Lower leg skin (tissue), 4 donors: ENCODE measurements at regions not wholly inside any gene's neighbourhood (a gene's known extent, or its start where the extent isn't known, plus 50 kb on each side); places are given as distances from the start of the nearest gene placed in this dataset.
"Not testable (repeated sequence)": the region's sequence is repeated elsewhere in the genome, so short reads cannot be mapped to it uniquely, and the experiment has no call there.

Source experiments
- DNase-seq, 2 donors: peaks; one replicate each; pipeline ENCODE4 v3.0.0-alpha.2; 2019; ENCODE audit warnings: low spot score in 2 of 2
- H3K4me3 ChIP-seq: fragments of 200-600 bp; sonication (generic); 2 replicates; pipeline ENCODE4 v1.5.1; 2017; ENCODE audit warnings: mild to moderate bottlenecking, low read depth; ENCODE audit not compliant: poor library complexity, severe bottlenecking
- CTCF ChIP-seq, 3 donors: fragments of 450-650 bp; IDR thresholded peaks; one replicate each; pipeline ENCODE4 v1.5.1; 2016; ENCODE audit warnings: antibody characterized with exemption in 3 of 3, mild to moderate bottlenecking in 3 of 3, moderate library complexity in 2 of 3
- POLR2A ChIP-seq, 2 donors: fragments of 450-650 bp; IDR thresholded peaks; one replicate each; pipeline ENCODE4 v1.6.1; 2016 to 2017; ENCODE audit warnings: antibody characterized with exemption in 2 of 2, mild to moderate bottlenecking in 1 of 2, moderate library complexity in 1 of 2
- WGBS, 2 donors: methylation state at CpG; one replicate each; pipeline ENCODE4 v1.1.5; 2018; 5-methylcytosine and 5-hydroxymethylcytosine counted together
- intact Hi-C: fragments of 100-400 bp; cut with DNase I; formaldehyde crosslinking; loops from one replicate; pipeline ENCODE4 v1.15.0; 2023; ENCODE audit warnings: low total_unique reads

- H3K4me3 ChIP-seq, result no peak overlapping the region
- intact Hi-C loops, result no loop called here
- DNase-seq, result no peak
- no peak for TF ChIP-seq POLR2A (IDR thresholded peaks at IDR 0.05)
- TF ChIP-seq CTCF (IDR thresholded peaks at IDR 0.05), result no peak
- WGBS, 2 donors, result 67 to 72% methylated on average over 3 of the region's 3 CpGs
Observed at GRCh38 chr12:13900718-13901117, 80.7 kb downstream of the GRIN2B start.

DNA sequence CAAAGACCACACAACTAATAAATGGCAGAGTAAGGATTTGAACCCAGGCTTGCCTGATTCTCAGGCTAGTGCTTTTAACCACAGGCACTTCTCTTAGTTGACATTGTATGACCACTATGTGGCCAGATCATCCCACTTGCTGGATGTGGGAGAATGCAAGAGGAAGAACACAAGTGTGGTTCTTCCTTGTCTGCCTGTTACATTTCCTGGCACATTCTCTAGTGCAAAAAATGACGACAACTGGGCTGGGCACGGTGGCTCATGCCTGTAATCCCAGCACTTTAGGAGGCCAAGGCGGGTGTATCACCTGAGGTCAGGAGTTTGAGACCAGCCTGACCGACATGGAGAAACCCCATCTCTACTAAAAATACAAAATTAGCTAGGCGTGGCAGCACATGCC lies 83.0 kb downstream of the GRIN2B start:
- 79 to 88% methylated on average over 5 of the region's 5 CpGs for WGBS, 2 donors
- H3K4me3 ChIP-seq, DNase-seq, intact Hi-C loops: not testable (repeated sequence)

- no peak overlapping the region for H3K4me3 ChIP-seq
- DNase-seq, result no peak
- TF ChIP-seq CTCF (IDR thresholded peaks at IDR 0.05) (no peak), POLR2A (IDR thresholded peaks at IDR 0.05) (no peak)
- intact Hi-C loops, result no loop called here
Observed at GRCh38 chr12:13897811-13898210, 83.6 kb downstream of the GRIN2B start.

- intact Hi-C loops, result no loop called here
- DNase-seq, result no peak
- no peak overlapping the region for H3K4me3 ChIP-seq
- WGBS, 2 donors, result 78 to 83% methylated on average over 9 of the region's 9 CpGs
- no peak for TF ChIP-seq POLR2A (IDR thresholded peaks at IDR 0.05)
- no peak for TF ChIP-seq CTCF (IDR thresholded peaks at IDR 0.05)
Observed at GRCh38 chr12:13896063-13896626, 85.3 kb downstream of the GRIN2B start.

DNA sequence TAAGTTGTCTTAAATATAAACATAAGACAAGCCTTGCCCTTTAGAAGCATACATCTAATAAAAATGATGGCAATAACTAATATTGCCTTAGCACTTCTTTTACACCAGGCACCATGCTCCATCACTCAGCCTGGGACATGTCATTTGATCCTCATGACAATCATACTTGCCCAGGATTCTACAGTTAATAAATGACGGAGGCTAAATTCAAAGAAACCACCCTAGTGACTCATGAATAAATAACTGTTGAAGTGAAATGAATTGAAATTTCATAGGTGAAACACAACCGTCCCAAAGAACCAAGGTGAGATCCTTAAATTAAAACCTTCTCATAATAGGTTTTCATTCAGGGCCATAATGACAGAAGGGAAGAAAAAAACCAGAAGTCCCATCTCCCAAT lies 89.5 kb downstream of the GRIN2B start:
- no peak overlapping the region for H3K4me3 ChIP-seq
- no peak for DNase-seq
- intact Hi-C loops, result no loop called here
- no peak for TF ChIP-seq POLR2A (IDR thresholded peaks at IDR 0.05)
- no peak for TF ChIP-seq CTCF (IDR thresholded peaks at IDR 0.05)
- 88 to 92% methylated on average over 2 of the region's 2 CpGs for WGBS, 2 donors

DNA sequence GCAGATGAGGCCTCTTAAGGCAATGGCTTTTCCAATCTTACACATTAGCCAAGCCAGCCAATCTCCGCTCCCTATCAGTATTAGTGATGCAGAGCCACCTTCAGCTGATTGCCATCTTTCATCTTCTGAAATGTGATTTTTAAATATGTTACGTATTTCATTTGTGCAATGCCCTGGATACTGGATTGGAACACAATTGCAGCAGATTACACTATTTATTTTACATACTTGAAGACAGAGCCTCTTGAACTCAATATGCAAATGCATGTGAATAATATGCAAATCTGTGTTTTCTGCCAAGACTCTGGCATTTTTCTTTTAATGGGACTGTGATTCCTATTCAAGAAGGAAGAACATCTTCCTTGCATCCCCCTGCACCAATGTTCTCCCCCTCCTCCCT lies 90.5 kb downstream of the GRIN2B start:
- TF ChIP-seq CTCF (IDR thresholded peaks at IDR 0.05) (no peak), POLR2A (IDR thresholded peaks at IDR 0.05) (no peak)
- H3K4me3 ChIP-seq, result no peak overlapping the region
- intact Hi-C loops, result no loop called here
- no peak for DNase-seq
- WGBS, 2 donors, result 44 to 91% methylated on average over 2 of the region's 2 CpGs
